ENCODE measurements at regions not wholly inside any gene's neighbourhood (a gene's known extent, or its start where the extent isn't known, plus 50 kb on each side); places are given as distances from the start of the nearest gene placed in this dataset.

DNA sequence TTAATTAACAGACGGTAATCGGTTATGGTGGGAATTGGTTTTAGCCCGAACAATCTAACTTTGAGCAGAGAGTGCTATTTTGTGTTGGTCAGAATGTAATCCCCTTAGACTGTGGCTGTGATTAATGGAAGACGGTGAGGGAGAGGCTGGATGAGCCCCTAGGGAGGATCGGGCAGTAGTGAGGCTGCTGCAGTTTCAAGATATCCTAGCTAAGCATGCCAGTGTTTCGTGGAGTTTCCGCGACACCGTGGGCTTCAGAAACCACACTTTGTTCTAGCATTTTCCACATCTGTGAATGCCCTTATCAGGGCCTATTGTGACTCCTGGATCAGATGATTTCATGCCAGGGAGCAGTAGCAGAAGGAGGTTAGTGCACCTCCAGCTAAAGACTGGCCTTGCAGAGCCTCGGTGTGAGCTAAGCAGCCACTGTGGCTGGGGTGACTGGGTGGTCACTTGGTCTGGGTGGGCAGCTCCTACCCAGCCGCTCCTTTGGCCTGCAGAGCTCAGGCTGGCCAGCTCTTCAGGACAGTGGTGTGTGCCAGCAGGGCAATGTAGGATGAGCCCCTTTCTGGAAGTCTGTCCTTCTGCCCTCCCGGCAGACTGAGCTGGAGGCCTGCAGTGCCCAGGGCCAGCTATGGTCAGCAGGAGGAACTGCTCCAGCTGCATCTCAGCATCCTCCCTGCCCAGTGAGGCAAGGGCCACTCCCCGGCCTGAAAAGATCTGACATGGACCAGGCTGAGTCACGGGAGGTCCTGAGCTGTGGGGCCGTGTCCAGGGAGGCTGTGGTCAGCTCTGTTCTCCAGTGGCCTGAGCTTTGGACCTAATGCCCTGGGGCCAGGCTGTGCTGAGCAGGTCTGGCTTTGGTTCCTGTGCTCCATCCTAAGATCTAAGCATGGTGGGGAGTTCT lies 142.6 kb upstream of the GPC1 start:
- TF ChIP-seq, protein P1, sequence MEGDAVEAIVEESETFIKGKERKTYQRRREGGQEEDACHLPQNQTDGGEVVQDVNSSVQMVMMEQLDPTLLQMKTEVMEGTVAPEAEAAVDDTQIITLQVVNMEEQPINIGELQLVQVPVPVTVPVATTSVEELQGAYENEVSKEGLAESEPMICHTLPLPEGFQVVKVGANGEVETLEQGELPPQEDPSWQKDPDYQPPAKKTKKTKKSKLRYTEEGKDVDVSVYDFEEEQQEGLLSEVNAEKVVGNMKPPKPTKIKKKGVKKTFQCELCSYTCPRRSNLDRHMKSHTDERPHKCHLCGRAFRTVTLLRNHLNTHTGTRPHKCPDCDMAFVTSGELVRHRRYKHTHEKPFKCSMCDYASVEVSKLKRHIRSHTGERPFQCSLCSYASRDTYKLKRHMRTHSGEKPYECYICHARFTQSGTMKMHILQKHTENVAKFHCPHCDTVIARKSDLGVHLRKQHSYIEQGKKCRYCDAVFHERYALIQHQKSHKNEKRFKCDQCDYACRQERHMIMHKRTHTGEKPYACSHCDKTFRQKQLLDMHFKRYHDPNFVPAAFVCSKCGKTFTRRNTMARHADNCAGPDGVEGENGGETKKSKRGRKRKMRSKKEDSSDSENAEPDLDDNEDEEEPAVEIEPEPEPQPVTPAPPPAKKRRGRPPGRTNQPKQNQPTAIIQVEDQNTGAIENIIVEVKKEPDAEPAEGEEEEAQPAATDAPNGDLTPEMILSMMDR (conservative IDR thresholded peaks at IDR 0.05; ENCODE audit: low read depth, low read length), result no peak
- no peak for TF ChIP-seq EZH2 (IDR thresholded peaks at IDR 0.05; ENCODE audit: borderline replicate concordance, low read depth, low read length, poor library complexity, severe bottlenecking)

Measured in A673 (cell line).